HG03378 (cell line): ENCODE measurements at regions not wholly inside any gene's neighbourhood (a gene's known extent, or its start where the extent isn't known, plus 50 kb on each side); places are given as distances from the start of the nearest gene placed in this dataset.

ENCODE experiments used
- ATAC-seq: cut with Tn5 transposase; IDR thresholded peaks from one replicate; pipeline ENCODE4 v1.9.1; 2021; ENCODE audit warnings: mild to moderate bottlenecking, moderate library complexity; ENCODE audit not compliant: unreplicated experiment

- no peak for ATAC-seq
These were observed 345.2 kb downstream of the PHKB start for GRCh38 chr16:47806309-47806847.

GRCh38 chr16:47787696-47788095 is 326.6 kb downstream of the PHKB start:
- ATAC-seq: no peak

GRCh38 chr16:47781673-47782072 is 320.5 kb downstream of the PHKB start:
- no peak for ATAC-seq

GRCh38 chr16:47780213-47780875 is 319.2 kb downstream of the PHKB start:
- no peak for ATAC-seq

GRCh38 chr16:47779201-47780016 is 318.3 kb downstream of the PHKB start:
- peak; percentile 82 for ATAC-seq

GRCh38 chr16:47778106-47778801 is 317.1 kb downstream of the PHKB start:
- ATAC-seq: no peak

- ATAC-seq: no peak
These were observed 316.1 kb downstream of the PHKB start for GRCh38 chr16:47777220-47777619.

GRCh38 chr16:47774661-47775060 is 313.5 kb downstream of the PHKB start:
- ATAC-seq: no peak

GRCh38 chr16:47753659-47754058 is 292.5 kb downstream of the PHKB start:
- ATAC-seq: no peak
